AG09309 (cell line): ENCODE measurements at regions not wholly inside any gene's neighbourhood (a gene's known extent, or its start where the extent isn't known, plus 50 kb on each side); places are given as distances from the start of the nearest gene placed in this dataset.

Experiments
- DNase-seq: peaks from one replicate; pipeline ENCODE4 v3.0.0-alpha.2; 2010; ENCODE audit warnings: low read depth
- H3K4me3 ChIP-seq: 2 replicates; pipeline ENCODE4 v1.5.1; 2011; ENCODE audit warnings: mild to moderate bottlenecking, low read depth, low read length, moderate library complexity; ENCODE audit not compliant: control insufficient read depth
- TF ChIP-seq, protein P1 (sequence below): IDR thresholded peaks from 2 replicates; pipeline ENCODE4 v1.5.1; 2011; ENCODE audit warnings: mild to moderate bottlenecking, low read depth, low read length, inconsistent platforms; ENCODE audit not compliant: insufficient read depth, control insufficient read depth; ENCODE audit errors: missing control alignments

- H3K4me3 ChIP-seq, result no peak overlapping the region
- DNase-seq, result no peak
- TF ChIP-seq, protein P1, sequence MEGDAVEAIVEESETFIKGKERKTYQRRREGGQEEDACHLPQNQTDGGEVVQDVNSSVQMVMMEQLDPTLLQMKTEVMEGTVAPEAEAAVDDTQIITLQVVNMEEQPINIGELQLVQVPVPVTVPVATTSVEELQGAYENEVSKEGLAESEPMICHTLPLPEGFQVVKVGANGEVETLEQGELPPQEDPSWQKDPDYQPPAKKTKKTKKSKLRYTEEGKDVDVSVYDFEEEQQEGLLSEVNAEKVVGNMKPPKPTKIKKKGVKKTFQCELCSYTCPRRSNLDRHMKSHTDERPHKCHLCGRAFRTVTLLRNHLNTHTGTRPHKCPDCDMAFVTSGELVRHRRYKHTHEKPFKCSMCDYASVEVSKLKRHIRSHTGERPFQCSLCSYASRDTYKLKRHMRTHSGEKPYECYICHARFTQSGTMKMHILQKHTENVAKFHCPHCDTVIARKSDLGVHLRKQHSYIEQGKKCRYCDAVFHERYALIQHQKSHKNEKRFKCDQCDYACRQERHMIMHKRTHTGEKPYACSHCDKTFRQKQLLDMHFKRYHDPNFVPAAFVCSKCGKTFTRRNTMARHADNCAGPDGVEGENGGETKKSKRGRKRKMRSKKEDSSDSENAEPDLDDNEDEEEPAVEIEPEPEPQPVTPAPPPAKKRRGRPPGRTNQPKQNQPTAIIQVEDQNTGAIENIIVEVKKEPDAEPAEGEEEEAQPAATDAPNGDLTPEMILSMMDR, result no peak
Measured at GRCh38 chr1:221396526-221396925, 345.4 kb downstream of the DUSP10 start.

DNA sequence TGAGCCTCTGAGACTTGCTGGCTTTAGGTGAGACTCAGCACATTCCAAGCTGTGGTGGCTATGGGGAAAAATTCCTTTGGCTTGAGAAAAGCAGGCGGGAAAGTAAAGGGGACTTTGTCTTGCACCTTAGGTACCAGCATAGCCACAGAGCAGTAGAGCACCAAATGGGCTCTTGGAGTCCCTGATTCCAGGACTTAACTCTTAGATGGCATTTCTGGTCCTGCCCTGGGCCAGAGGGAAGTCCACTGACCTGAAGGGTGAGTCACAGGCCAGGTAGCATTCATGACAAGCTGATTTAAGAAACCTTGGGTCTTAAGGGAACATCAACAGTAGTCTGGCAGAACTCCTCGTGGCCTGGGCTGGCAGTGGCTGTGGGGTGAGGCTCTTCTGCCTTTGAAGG is 344.7 kb downstream of the DUSP10 start:
- no peak for DNase-seq
- no peak overlapping the region for H3K4me3 ChIP-seq
- TF ChIP-seq, protein P1, result no peak

- TF ChIP-seq, protein P1, result no peak
- no peak for DNase-seq
- no peak overlapping the region for H3K4me3 ChIP-seq
Measured at GRCh38 chr1:221397606-221398005, 344.3 kb downstream of the DUSP10 start.

DNA sequence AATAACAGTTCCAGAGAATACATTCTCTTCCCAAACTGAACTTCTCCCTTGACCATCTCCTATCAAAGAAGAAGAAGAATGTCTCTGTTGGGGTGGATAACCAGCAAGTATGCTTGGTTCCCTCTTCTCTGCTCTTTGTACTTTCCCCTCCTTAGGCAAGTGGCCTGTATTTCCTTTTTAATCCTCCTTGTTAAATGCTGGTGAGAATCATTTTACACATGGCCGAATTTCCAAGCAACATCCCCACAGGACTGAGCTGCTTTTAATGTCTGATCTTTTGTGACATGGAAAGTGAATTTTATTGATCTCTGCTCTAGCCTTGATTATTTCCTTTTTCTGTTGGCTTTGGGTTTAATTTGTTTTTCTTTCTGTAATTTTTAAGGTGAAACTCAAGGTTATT is 336.7 kb downstream of the DUSP10 start:
- TF ChIP-seq, protein P1, result no peak
- DNase-seq, result no peak
- H3K4me3 ChIP-seq, result no peak overlapping the region

- no peak for DNase-seq
- TF ChIP-seq, protein P1, result no peak
- no peak overlapping the region for H3K4me3 ChIP-seq
Measured at GRCh38 chr1:221408117-221408803, 333.6 kb downstream of the DUSP10 start.

- no peak overlapping the region for H3K4me3 ChIP-seq
- TF ChIP-seq, protein P1, result no peak
Measured at GRCh38 chr1:221411283-221411682, 330.6 kb downstream of the DUSP10 start.

DNA sequence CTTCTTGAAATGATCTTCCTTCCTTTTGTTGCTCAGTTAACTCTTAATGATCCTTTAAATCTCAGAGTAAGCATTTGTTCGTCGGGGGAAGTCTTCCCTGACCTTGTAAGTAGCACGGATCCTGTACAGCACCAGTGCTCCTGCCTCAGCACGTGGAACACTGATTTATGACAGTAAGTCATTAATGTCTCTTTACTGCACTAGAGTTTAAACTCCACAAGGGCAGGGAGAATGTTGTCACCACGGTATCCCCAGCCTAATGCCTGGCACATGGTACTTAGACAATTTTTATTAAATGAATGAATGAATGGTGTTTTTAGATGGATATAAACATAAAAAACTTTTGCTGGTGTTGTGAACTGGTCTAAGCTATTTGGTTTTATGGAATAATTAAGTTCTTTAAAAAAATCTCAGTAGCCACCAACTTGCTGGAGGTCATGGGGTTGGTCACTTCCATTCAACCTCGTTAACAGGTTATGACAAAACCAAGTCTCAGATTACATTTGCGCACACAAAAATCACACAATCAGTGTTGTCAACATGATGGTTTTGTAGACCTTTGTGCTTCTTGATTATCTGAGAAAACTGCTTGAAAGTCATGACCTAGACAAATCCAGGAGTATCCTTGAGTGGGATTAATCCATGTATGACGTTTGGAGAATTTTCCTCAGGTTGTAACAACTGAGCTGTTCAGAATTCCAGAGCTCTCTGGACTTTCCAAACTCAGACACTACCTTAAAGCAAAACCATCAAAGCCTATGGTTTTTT is 326.9 kb downstream of the DUSP10 start:
- no peak overlapping the region for H3K4me3 ChIP-seq
- TF ChIP-seq, protein P1, result no peak
- DNase-seq, result no peak

More at GRCh38 chr1:221411283-221411682, 330.6 kb downstream of the DUSP10 start:
- DNase-seq, result no peak
